ENCODE measurements at regions not wholly inside any gene's neighbourhood (a gene's known extent, or its start where the extent isn't known, plus 50 kb on each side); places are given as distances from the start of the nearest gene placed in this dataset.

DNA sequence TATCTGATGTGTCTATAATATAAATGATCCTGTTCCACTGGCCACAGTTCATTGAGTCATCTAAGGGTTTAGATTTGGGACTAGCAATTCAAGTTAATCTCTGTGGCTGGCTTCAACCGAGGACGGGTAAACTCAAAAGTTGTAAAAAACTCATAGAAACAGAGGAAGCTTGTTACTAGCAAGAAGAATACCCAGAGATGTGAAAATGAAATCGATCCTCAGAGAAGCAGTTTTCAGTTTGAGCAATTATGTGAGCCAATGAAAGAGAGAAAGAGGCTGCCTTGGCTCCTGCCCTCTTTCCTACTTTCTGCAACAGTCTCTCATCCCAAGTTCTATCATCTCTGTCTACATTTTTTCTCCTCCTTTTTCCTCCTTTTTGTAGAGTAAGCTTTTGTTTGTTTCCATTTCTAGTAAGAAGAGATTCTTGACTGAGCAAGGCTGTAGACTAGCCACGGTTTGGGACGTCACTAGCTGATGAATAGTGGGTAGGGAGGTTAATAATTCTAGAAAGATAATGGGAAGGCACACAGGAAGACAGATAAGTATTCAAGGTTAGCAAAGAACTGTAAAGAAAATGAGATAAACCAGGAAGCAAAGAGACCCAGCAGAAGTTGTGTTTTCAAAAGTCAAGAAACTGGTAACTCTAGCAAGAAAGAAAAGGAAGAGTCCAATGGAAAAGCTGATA lies 298.9 kb upstream of the NR2F2 start:
- no peak overlapping the region for H3K4me3 ChIP-seq (ENCODE audit: control insufficient read depth, low read depth, low read length)
- no peak for DNase-seq (ENCODE audit: low read depth)
- no peak for TF ChIP-seq CTCF (IDR thresholded peaks at IDR 0.05; ENCODE audit: control insufficient read depth, insufficient read depth, low read depth, low read length, missing control alignments)

DNA sequence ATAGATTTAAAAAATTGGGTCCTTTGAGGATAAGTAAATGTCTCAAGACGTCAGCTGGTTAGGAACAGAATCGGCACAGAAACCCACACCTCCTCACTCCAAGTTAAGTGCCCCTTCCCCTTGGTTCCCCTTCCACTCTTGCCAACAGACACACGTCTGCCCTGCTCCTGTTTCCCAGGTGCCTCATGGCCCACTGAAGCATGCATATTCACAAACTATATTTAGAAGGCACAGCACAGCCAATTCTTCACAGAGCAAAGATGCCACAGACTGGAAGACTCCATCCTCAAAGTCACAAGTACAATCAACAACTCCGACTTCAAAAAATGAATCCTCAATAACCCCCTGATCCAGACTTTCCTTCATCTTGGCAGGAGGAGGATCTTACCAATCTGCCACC lies 295.4 kb upstream of the NR2F2 start:
- DNase-seq (ENCODE audit: low read depth), result no peak
- TF ChIP-seq CTCF (IDR thresholded peaks at IDR 0.05; ENCODE audit: control insufficient read depth, insufficient read depth, low read depth, low read length, missing control alignments), result no peak
- H3K4me3 ChIP-seq (ENCODE audit: control insufficient read depth, low read depth, low read length), result no peak overlapping the region

DNA sequence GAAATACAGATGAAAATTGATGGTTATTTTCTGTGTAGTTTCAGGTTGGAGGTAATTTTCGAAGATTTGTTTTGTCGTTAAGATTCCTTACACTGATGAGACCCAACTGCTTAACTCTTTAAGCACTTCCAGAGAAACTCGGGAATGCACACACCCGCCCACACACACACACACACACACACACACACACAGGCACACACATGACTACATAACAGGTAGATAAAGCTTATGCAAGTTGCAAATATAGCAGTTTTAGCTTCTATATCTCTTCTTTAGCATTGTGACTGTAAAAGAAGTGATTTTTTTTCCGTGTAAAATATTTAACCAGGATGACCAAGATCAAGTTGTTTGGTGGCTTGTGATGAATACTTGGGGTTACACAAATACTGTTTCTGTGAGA lies 294.9 kb upstream of the NR2F2 start:
- H3K4me3 ChIP-seq (ENCODE audit: control insufficient read depth, low read depth, low read length), result no peak overlapping the region
- DNase-seq (ENCODE audit: low read depth), result no peak
- no peak for TF ChIP-seq CTCF (IDR thresholded peaks at IDR 0.05; ENCODE audit: control insufficient read depth, insufficient read depth, low read depth, low read length, missing control alignments)

DNA sequence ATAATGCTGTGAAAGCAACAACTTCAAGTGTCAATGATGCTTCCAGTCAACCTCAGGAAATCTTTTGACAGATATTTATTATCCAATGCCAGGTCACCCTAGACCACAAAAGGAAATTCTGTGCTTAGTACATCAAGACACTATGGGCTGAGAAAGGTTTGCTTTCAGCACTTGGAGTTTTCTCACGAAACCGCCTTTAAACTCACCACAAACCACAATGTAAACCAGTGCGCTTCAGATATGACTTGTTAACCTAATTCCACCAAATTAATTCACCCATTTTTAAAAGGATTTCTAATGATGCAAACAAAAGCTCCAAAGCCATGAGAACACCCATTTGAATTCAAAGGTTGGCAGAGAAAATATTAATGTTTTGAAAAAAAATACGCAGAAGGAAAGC lies 292.9 kb upstream of the NR2F2 start:
- no peak overlapping the region for H3K4me3 ChIP-seq (ENCODE audit: control insufficient read depth, low read depth, low read length)
- DNase-seq (ENCODE audit: low read depth), result peak; percentile 18
- no peak for TF ChIP-seq CTCF (IDR thresholded peaks at IDR 0.05; ENCODE audit: control insufficient read depth, insufficient read depth, low read depth, low read length, missing control alignments)

GRCh38 chr15:96038131-96038530 lies 292.4 kb upstream of the NR2F2 start:
- no peak for DNase-seq (ENCODE audit: low read depth)
- TF ChIP-seq CTCF (IDR thresholded peaks at IDR 0.05; ENCODE audit: control insufficient read depth, insufficient read depth, low read depth, low read length, missing control alignments), result no peak
- H3K4me3 ChIP-seq (ENCODE audit: control insufficient read depth, low read depth, low read length), result no peak overlapping the region

- no peak for DNase-seq (ENCODE audit: low read depth)
- TF ChIP-seq CTCF (IDR thresholded peaks at IDR 0.05; ENCODE audit: control insufficient read depth, insufficient read depth, low read depth, low read length, missing control alignments), result no peak
- no peak overlapping the region for H3K4me3 ChIP-seq (ENCODE audit: control insufficient read depth, low read depth, low read length)
These were observed 291.9 kb upstream of the NR2F2 start for GRCh38 chr15:96038650-96039049.

Measured in AG09309 (cell line).